K562 (cell line): ENCODE measurements at regions not wholly inside any gene's neighbourhood (a gene's known extent, or its start where the extent isn't known, plus 50 kb on each side); places are given as distances from the start of the nearest gene placed in this dataset.

Experiments used
- ARNT ChIP-seq, 2 experiments: fragments of 450-650 bp; IDR thresholded peaks; 2 replicates each; pipeline ENCODE4 v1.6.1; 2016; ENCODE audit warnings: mild to moderate bottlenecking in 1 of 2
- BMI1 ChIP-seq: fragments of 150-350 bp; IDR thresholded peaks from 2 replicates; pipeline ENCODE4 v1.6.1; 2014; ENCODE audit warnings: low read length
- ELK1 ChIP-seq: sonication (generic); formaldehyde crosslinking; IDR thresholded peaks from 2 replicates; pipeline ENCODE4 v1.8.1; 2022; ENCODE audit warnings: missing genetic modification reagents
- FOSL1 ChIP-seq: fragments of 200-800 bp; sonication (Bioruptor generic); conservative IDR thresholded peaks from 2 replicates; pipeline ENCODE4 v1.6.1; 2016; ENCODE audit warnings: missing genetic modification characterization, missing compliant biosample characterization
- HDAC1 ChIP-seq, 2 experiments: fragments of 450-650 bp; IDR thresholded peaks; 2 replicates each; pipeline ENCODE4 v1.6.1; 2016 to 2017; ENCODE audit warnings: inconsistent platforms in 1 of 2, mild to moderate bottlenecking in 1 of 2, moderate library complexity in 1 of 2
- ILK ChIP-seq: fragments of 450-650 bp; IDR thresholded peaks from 2 replicates; pipeline ENCODE4 v1.6.1; 2016; ENCODE audit warnings: missing genetic modification characterization, low read depth, mild to moderate bottlenecking, missing compliant biosample characterization, moderate library complexity, borderline replicate concordance
- JUNB ChIP-seq: fragments of 450-650 bp; formaldehyde crosslinking; conservative IDR thresholded peaks from 2 replicates; pipeline ENCODE4 v1.4.0; 2020; ENCODE audit warnings: mild to moderate bottlenecking
- RAD21 ChIP-seq, 2 experiments: fragments of 250-450 bp in 1 of 2; fragments of 450-650 bp in 1 of 2; sonication (Bioruptor Pico) in 1 of 2; formaldehyde crosslinking in 1 of 2; IDR thresholded peaks in 1 of 2; conservative IDR thresholded peaks in 1 of 2; 2 replicates each; pipeline versions ENCODE4 v1.4.0 to v1.8.0; 2020 to 2022; ENCODE audit warnings: mild to moderate bottlenecking in 2 of 2, moderate library complexity in 1 of 2
- SFPQ ChIP-seq: fragments of 200-400 bp; formaldehyde crosslinking; IDR thresholded peaks from 2 replicates; pipeline ENCODE4 v1.6.1; 2017; ENCODE audit warnings: mild to moderate bottlenecking, low read depth, low read length, moderate library complexity
- SIN3B ChIP-seq: fragments of 450-650 bp; IDR thresholded peaks from 2 replicates; pipeline ENCODE4 v1.6.1; 2017; ENCODE audit warnings: low read depth, mild to moderate bottlenecking, moderate library complexity
- SRF ChIP-seq, 2 experiments: fragments of 250-450, 450-650 bp in 1 of 2; sonication (Bioruptor Pico) in 1 of 2; sonication (generic) in 1 of 2; formaldehyde crosslinking; IDR thresholded peaks; 2 replicates each; pipeline versions ENCODE4 v1.5.0 to v1.5.1; 2020 to 2022; ENCODE audit warnings: mild to moderate bottlenecking in 1 of 2, missing genetic modification reagents in 1 of 2
- TBL1XR1 ChIP-seq, 2 experiments: IDR thresholded peaks; 2 replicates each; pipeline ENCODE4 v1.6.1; 2012; ENCODE audit warnings: improper control_type of control experiment in 2 of 2, low read length in 2 of 2, mild to moderate bottlenecking in 1 of 2
- TEAD1 ChIP-seq, 2 experiments: fragments of 450-650 bp in 1 of 2; sonication (generic) in 1 of 2; formaldehyde crosslinking; IDR thresholded peaks; 2 replicates each; pipeline versions ENCODE4 v1.4.0 to v1.8.0; 2020 to 2022; ENCODE audit warnings: mild to moderate bottlenecking in 2 of 2, missing genetic modification reagents in 1 of 2
- TEAD4 ChIP-seq, 2 experiments: sonication (generic) in 1 of 2; formaldehyde crosslinking in 1 of 2; IDR thresholded peaks; 2 replicates each; pipeline versions ENCODE4 v1.6.1 to v1.8.0; 2012 to 2022; ENCODE audit warnings: borderline replicate concordance in 1 of 2, inconsistent platforms in 1 of 2, low read length in 1 of 2, mild to moderate bottlenecking in 1 of 2, missing genetic modification reagents in 1 of 2
- YBX1 ChIP-seq: fragments of 450-650 bp; IDR thresholded peaks from 2 replicates; pipeline ENCODE4 v1.7.1; 2016; ENCODE audit warnings: mild to moderate bottlenecking
- ZNF23 ChIP-seq: fragments of 250-450 bp; sonication (Bioruptor Pico); IDR thresholded peaks from 2 replicates; pipeline ENCODE4 v1.4.0; 2020; ENCODE audit warnings: mild to moderate bottlenecking
- ZNF347 ChIP-seq: fragments of 450-650 bp; formaldehyde crosslinking; IDR thresholded peaks from 2 replicates; pipeline ENCODE4 v1.4.0; 2020; ENCODE audit warnings: low read depth, mild to moderate bottlenecking, moderate library complexity
- TF ChIP-seq, protein P1 (sequence below): IDR thresholded peaks from 2 replicates; pipeline ENCODE4 v1.6.1; 2012; ENCODE audit warnings: low read depth, low read length, improper control_type of control experiment, borderline replicate concordance
- TF ChIP-seq, protein P2 (sequence below): fragments of 250-450 bp; sonication (Bioruptor Pico); IDR thresholded peaks from 2 replicates; pipeline ENCODE4 v1.5.0; 2020; ENCODE audit warnings: mild to moderate bottlenecking
- TF ChIP-seq, protein P3 (sequence below): fragments of 250-450 bp; sonication (Bioruptor Pico); IDR thresholded peaks from 2 replicates; pipeline ENCODE4 v1.8.0; 2021; ENCODE audit warnings: mild to moderate bottlenecking, moderate library complexity

GRCh38 chr2:157194097-157194688 lies 63.3 kb upstream of the GALNT5 start (continued):
- TF ChIP-seq RAD21 (CRISPR knock-in tag; conservative IDR thresholded peaks at IDR 0.05 in 1 of 2, IDR thresholded peaks at IDR 0.05 in 1 of 2) = peak; percentile 96 to 97
- TF ChIP-seq, protein P1, sequence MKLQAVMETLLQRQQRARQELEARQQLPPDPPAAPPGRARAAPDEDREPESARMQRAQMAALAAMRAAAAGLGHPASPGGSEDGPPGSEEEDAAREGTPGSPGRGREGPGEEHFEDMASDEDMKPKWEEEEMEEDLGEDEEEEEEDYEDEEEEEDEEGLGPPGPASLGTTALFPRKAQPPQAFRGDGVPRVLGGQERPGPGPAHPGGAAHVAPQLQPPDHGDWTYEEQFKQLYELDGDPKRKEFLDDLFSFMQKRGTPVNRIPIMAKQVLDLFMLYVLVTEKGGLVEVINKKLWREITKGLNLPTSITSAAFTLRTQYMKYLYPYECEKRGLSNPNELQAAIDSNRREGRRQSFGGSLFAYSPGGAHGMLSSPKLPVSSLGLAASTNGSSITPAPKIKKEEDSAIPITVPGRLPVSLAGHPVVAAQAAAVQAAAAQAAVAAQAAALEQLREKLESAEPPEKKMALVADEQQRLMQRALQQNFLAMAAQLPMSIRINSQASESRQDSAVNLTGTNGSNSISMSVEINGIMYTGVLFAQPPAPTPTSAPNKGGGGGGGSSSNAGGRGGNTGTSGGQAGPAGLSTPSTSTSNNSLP = peak; percentile 92
- TF ChIP-seq HDAC1 (IDR thresholded peaks at IDR 0.05) = no peak
- no peak for TF ChIP-seq YBX1
- TF ChIP-seq SRF (CRISPR knock-in tag; IDR thresholded peaks at IDR 0.05) = no peak
- TF ChIP-seq, protein P2, sequence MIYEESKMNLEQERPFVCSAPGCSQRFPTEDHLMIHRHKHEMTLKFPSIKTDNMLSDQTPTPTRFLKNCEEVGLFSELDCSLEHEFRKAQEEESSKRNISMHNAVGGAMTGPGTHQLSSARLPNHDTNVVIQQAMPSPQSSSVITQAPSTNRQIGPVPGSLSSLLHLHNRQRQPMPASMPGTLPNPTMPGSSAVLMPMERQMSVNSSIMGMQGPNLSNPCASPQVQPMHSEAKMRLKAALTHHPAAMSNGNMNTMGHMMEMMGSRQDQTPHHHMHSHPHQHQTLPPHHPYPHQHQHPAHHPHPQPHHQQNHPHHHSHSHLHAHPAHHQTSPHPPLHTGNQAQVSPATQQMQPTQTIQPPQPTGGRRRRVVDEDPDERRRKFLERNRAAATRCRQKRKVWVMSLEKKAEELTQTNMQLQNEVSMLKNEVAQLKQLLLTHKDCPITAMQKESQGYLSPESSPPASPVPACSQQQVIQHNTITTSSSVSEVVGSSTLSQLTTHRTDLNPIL (CRISPR knock-in tag) = no peak
- TF ChIP-seq TBL1XR1 (IDR thresholded peaks at IDR 0.05; ENCODE audit: low read length in 2 of 2) = 0 out of 4 replicates have a peak, but pooled peaks of 1 of the 2 experiments have one; percentile 23
- no peak for TF ChIP-seq ELK1 (CRISPR knock-in tag)
- TF ChIP-seq, protein P3, sequence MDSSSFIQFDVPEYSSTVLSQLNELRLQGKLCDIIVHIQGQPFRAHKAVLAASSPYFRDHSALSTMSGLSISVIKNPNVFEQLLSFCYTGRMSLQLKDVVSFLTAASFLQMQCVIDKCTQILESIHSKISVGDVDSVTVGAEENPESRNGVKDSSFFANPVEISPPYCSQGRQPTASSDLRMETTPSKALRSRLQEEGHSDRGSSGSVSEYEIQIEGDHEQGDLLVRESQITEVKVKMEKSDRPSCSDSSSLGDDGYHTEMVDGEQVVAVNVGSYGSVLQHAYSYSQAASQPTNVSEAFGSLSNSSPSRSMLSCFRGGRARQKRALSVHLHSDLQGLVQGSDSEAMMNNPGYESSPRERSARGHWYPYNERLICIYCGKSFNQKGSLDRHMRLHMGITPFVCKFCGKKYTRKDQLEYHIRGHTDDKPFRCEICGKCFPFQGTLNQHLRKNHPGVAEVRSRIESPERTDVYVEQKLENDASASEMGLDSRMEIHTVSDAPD (CRISPR knock-in tag) = no peak
- no peak for TF ChIP-seq JUNB (CRISPR knock-in tag)
- TF ChIP-seq TEAD1 (CRISPR knock-in tag; IDR thresholded peaks at IDR 0.05) = no peak
- no peak for TF ChIP-seq ILK (tag)
- no peak for TF ChIP-seq ZNF23 (CRISPR knock-in tag)
- peak; percentile 59; the same call in 1 of the 2 replicates for TF ChIP-seq TEAD4 (IDR thresholded peaks at IDR 0.05; ENCODE audit: low read length)
- no peak for TF ChIP-seq TEAD4 (CRISPR knock-in tag; IDR thresholded peaks at IDR 0.05; ENCODE audit: borderline replicate concordance)
- TF ChIP-seq SFPQ = no peak
- TF ChIP-seq ARNT (IDR thresholded peaks at IDR 0.05) = 0 out of 4 replicates have a peak, but pooled peaks of 1 of the 2 experiments have one; percentile 15
- no peak for TF ChIP-seq BMI1
- 0 out of 2 replicates have a peak, but pooled peaks have one; percentile 27 for TF ChIP-seq SIN3B
- no peak for TF ChIP-seq ZNF347 (CRISPR knock-in tag)
- peak; percentile 32; the same call in 1 of the 2 replicates for TF ChIP-seq FOSL1 (tag)
